ENCODE measurements at regions not wholly inside any gene's neighbourhood (a gene's known extent, or its start where the extent isn't known, plus 50 kb on each side); places are given as distances from the start of the nearest gene placed in this dataset.

- TF ChIP-seq POLR2AphosphoS5 (IDR thresholded peaks at IDR 0.05; ENCODE audit: borderline replicate concordance, low read depth, low read length) = no peak
- no peak for TF ChIP-seq EZH2 (IDR thresholded peaks at IDR 0.05)
- no peak for TF ChIP-seq FOXP2 (optimal IDR thresholded peaks at IDR 0.05; ENCODE audit: control extremely low read depth, extremely low read length, insufficient read depth)
- Histone ChIP-seq H3K4me3 (no peak overlapping the region), H3K9ac (ENCODE audit: insufficient read length) (no peak overlapping the region), H3K36me3 (ENCODE audit: insufficient read depth, low read length) (no peaks in the 10 kb centered on the region), H3K9me3 (ENCODE audit: low read depth, low read length) (no peaks in the 10 kb centered on the region), H3K27ac (no peak overlapping the region)
- no peak for DNase-seq (ENCODE audit: low read depth, low spot score)
Measured at GRCh38 chr9:135296735-135297455, 182.7 kb upstream of the PPP1R26 start.

GRCh38 chr9:135297456-135298075 lies 182.0 kb upstream of the PPP1R26 start:
- Histone ChIP-seq H3K4me3 (no peak overlapping the region), H3K36me3 (ENCODE audit: insufficient read depth, low read length) (no peaks in the 10 kb centered on the region), H3K9ac (ENCODE audit: insufficient read length) (no peak overlapping the region), H3K9me3 (ENCODE audit: low read depth, low read length) (no peaks in the 10 kb centered on the region), H3K27ac (0 out of 2 replicates have a peak overlapping the region, but pooled peaks have one; percentile 9)
- no peak for TF ChIP-seq POLR2AphosphoS5 (IDR thresholded peaks at IDR 0.05; ENCODE audit: borderline replicate concordance, low read depth, low read length)
- TF ChIP-seq FOXP2 (optimal IDR thresholded peaks at IDR 0.05; ENCODE audit: control extremely low read depth, extremely low read length, insufficient read depth) = no peak
- no peak for TF ChIP-seq EZH2 (IDR thresholded peaks at IDR 0.05)
- no peak for DNase-seq (ENCODE audit: low read depth, low spot score)

DNA sequence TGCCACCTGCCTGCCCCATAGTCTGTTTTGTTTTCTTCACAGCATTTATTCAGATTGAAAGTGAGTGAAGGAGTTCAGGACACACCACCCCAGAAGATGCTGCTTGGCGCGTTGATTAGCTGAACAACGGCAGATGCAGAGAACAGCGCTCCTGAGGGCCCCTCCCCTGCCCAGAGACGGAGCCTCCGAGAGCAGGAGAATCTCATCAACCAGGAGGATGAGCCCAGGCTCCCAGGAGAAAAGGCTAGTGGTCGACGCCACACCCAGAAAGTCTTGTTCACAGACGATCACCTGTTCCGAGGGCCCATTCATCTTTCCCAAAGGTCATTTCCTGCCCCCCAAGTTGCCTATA lies 180.4 kb upstream of the PPP1R26 start:
- Histone ChIP-seq H3K9ac (ENCODE audit: insufficient read length) (no peak overlapping the region), H3K36me3 (ENCODE audit: insufficient read depth, low read length) (no peaks in the 10 kb centered on the region), H3K9me3 (ENCODE audit: low read depth, low read length) (no peaks in the 10 kb centered on the region), H3K4me3 (no peak overlapping the region), H3K27ac (no peak overlapping the region)
- TF ChIP-seq EZH2 (IDR thresholded peaks at IDR 0.05) (no peak), FOXP2 (optimal IDR thresholded peaks at IDR 0.05; ENCODE audit: control extremely low read depth, extremely low read length, insufficient read depth) (no peak), POLR2AphosphoS5 (IDR thresholded peaks at IDR 0.05; ENCODE audit: borderline replicate concordance, low read depth, low read length) (no peak)
- no peak for DNase-seq (ENCODE audit: low read depth, low spot score)

- no peak overlapping the region for H3K27ac ChIP-seq
- no peak overlapping the region for H3K4me3 ChIP-seq
- no peaks in the 10 kb centered on the region for H3K36me3 ChIP-seq (ENCODE audit: insufficient read depth, low read length)
- no peak for TF ChIP-seq FOXP2 (optimal IDR thresholded peaks at IDR 0.05; ENCODE audit: control extremely low read depth, extremely low read length, insufficient read depth)
- TF ChIP-seq POLR2AphosphoS5 (IDR thresholded peaks at IDR 0.05; ENCODE audit: borderline replicate concordance, low read depth, low read length) = no peak
- no peak for TF ChIP-seq EZH2 (IDR thresholded peaks at IDR 0.05)
- no peak for DNase-seq (ENCODE audit: low read depth, low spot score)
- no peaks in the 10 kb centered on the region for H3K9me3 ChIP-seq (ENCODE audit: low read depth, low read length)
- no peak overlapping the region for H3K9ac ChIP-seq (ENCODE audit: insufficient read length)
Measured at GRCh38 chr9:135299651-135300345, 179.8 kb upstream of the PPP1R26 start.

DNA sequence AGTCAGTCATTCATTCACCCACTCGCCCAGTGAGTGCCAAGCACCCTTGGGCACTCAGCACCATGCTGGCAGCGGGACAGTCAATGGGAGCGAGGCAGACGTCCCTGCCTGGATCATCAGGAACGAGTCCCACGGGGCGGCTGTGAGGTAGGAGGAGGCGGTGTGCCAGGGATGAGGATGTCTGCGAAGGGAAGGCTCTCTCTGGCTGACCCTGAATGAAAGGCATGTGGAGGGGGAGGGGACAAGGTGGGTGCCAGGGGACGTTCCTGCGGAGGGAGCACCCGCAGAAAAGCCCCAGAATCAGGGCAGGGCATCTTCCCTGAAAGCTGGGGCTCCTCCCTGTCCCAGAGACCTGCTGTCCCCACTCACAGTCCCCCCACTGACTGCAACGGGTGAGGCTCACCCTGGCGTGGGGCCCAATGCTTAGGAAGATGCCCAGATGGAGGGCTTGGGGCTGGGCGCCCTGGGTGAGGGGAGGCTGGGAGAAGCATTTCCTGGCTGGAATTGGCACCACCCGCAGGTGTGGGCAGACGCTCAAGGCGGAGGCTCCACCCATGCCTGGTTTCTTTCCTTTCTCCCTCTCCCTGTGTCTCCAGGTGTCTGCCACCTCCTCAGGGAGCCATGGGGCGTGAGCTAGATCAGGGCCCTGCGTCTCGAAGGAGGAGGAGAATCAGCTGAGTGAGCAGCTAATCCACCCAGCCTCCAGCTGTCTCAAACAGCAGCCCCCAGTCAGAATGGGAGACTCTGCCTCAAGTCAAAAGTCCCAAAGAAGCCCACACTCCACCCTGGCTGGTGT lies 179.0 kb upstream of the PPP1R26 start:
- H3K9ac ChIP-seq (ENCODE audit: insufficient read length) = no peak overlapping the region
- H3K9me3 ChIP-seq (ENCODE audit: low read depth, low read length) = no peaks in the 10 kb centered on the region
- no peak overlapping the region for H3K27ac ChIP-seq
- no peak for TF ChIP-seq EZH2 (IDR thresholded peaks at IDR 0.05)
- no peak for TF ChIP-seq POLR2AphosphoS5 (IDR thresholded peaks at IDR 0.05; ENCODE audit: borderline replicate concordance, low read depth, low read length)
- TF ChIP-seq FOXP2 (optimal IDR thresholded peaks at IDR 0.05; ENCODE audit: control extremely low read depth, extremely low read length, insufficient read depth) = no peak
- no peak overlapping the region for H3K4me3 ChIP-seq
- H3K36me3 ChIP-seq (ENCODE audit: insufficient read depth, low read length) = no peaks in the 10 kb centered on the region
- DNase-seq (ENCODE audit: low read depth, low spot score) = no peak

DNA sequence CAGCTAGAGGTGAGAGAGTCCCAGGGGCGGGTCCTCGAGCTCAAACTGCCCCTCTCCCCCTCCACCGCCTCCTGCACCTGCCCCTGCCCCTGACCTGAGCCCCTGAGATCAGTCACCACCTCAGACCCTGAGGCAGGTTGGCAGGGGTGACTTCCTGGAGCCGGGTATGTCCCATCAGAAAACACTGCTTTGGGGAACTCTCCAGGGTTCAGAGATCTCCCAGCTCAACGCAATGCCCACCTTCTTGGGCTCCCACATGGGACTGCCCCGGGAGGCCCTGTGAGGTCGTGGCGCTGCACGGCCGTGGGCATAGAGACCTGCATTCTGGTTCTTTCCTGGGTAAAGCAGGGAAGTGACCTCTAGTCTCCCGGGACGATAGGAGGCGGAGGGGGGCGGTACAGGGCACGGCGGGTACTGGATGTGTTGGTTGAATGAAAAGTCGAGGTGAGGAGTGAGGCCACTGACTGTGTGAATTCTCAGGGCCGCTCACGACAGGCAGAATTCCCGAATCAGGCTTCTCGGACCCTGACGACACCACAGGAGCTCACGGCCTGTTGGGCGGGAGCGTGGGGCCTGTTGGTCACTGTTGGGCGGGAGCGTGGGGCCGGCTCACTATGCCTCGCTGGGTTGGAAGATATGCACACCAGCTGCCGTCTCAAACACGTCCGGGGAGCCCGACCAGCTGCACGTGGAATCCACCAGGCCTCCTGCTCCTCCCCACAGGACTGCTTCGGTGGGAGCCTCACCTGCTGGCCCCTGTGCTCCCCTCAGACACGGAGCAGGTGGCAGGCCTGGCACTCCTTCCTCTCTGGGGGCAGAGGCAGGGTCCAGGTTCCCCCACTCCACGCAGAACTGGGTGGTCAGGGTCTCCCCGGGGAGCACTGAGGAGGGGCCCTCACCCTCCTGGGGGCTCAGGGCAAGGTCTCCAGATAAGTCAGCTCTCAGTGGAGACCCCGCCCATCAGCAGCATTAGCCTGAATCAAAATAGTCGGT lies 178.0 kb upstream of the PPP1R26 start:
- TF ChIP-seq EZH2 (IDR thresholded peaks at IDR 0.05) = no peak
- no peak for TF ChIP-seq FOXP2 (optimal IDR thresholded peaks at IDR 0.05; ENCODE audit: control extremely low read depth, extremely low read length, insufficient read depth)
- no peak for TF ChIP-seq POLR2AphosphoS5 (IDR thresholded peaks at IDR 0.05; ENCODE audit: borderline replicate concordance, low read depth, low read length)
- no peak overlapping the region for H3K27ac ChIP-seq

More for the DNA sequence above, 178.0 kb upstream of the PPP1R26 start:
- no peak overlapping the region for H3K9ac ChIP-seq (ENCODE audit: insufficient read length)
- H3K4me3 ChIP-seq = no peak overlapping the region
- H3K9me3 ChIP-seq (ENCODE audit: low read depth, low read length) = no peaks in the 10 kb centered on the region
- no peak for DNase-seq (ENCODE audit: low read depth, low spot score)
- H3K36me3 ChIP-seq (ENCODE audit: insufficient read depth, low read length) = no peaks in the 10 kb centered on the region

All from SK-N-MC (cell line).